Activated B cell treated with CpG ODN at 0.5 μM for 24 hours (primary cell): ENCODE measurements at regions not wholly inside any gene's neighbourhood (a gene's known extent, or its start where the extent isn't known, plus 50 kb on each side); places are given as distances from the start of the nearest gene placed in this dataset.

Experiments
- ATAC-seq: fragments of 200-7000 bp; cut with Tn5 transposase; one replicate; pipeline ENCODE4 v1.10.0; 2021; ENCODE audit warnings: low read depth, mild to moderate bottlenecking, moderate library complexity
- CTCF ChIA-PET: fragments of 350-600 bp; sonication (Branson Sonifier 250); formaldehyde crosslinking; loops from one replicate; lab custom pipeline; 2021; ENCODE audit warnings: antibody characterized with exemption; lab: Charles Lee
- POLR2A ChIA-PET: fragments of 350-600 bp; sonication (Branson Sonifier 250); formaldehyde crosslinking; loops from one replicate; lab custom pipeline; 2021; ENCODE audit warnings: antibody characterized with exemption; lab: Charles Lee
- DNase-seq: peaks from one replicate; pipeline ENCODE4 v3.0.0; 2022
- H3K27ac Mint-ChIP-seq: one replicate; pipeline ENCODE4 v1.8.0; 2020; ENCODE audit warnings: mixed read lengths
- H3K27me3 Mint-ChIP-seq: one replicate; pipeline ENCODE4 v1.8.0; 2021; ENCODE audit warnings: mixed read lengths
- H3K36me3 Mint-ChIP-seq: one replicate; pipeline ENCODE4 v1.8.0; 2021; ENCODE audit warnings: low read depth, mixed read lengths
- H3K4me1 Mint-ChIP-seq: one replicate; pipeline ENCODE4 v1.8.0; 2021; ENCODE audit warnings: mixed read lengths
- H3K4me3 Mint-ChIP-seq: one replicate; pipeline ENCODE4 v1.8.0; 2020; ENCODE audit warnings: mild to moderate bottlenecking, mixed read lengths
- H3K9me3 Mint-ChIP-seq: one replicate; pipeline ENCODE4 v1.8.0; 2020; ENCODE audit warnings: mixed read lengths
- CTCF ChIP-seq: fragments of 200-600 bp; IDR thresholded peaks from one replicate; pipeline ENCODE4 v1.8.0; 2022; ENCODE audit warnings: antibody characterized with exemption, mild to moderate bottlenecking
- intact Hi-C: fragments of 100-400 bp; cut with micrococcal nuclease; formaldehyde crosslinking; loops from one replicate; pipeline ENCODE4 v1.15.1; 2024

- CTCF ChIA-PET, result no interaction called here
- Mint-ChIP-seq H3K4me3 (no peak overlapping the region), H3K27ac (no peak overlapping the region), H3K9me3 (no peaks in the 10 kb centered on the region), H3K36me3 (no peaks in the 10 kb centered on the region), H3K27me3 (peaks cover 2% of the 10 kb centered on the region), H3K4me1 (no peaks in the 10 kb centered on the region)
- no peak for TF ChIP-seq CTCF
- ATAC-seq (no peak), DNase-seq (no peak)
- POLR2A ChIA-PET, result no interaction called here
- intact Hi-C loops, result no loop called here
Observed at GRCh38 chr3:124283652-124284023, 291.7 kb upstream of the ROPN1 start.

- TF ChIP-seq CTCF, result no peak
- Mint-ChIP-seq H3K4me1 (no peaks in the 10 kb centered on the region), H3K9me3 (no peaks in the 10 kb centered on the region), H3K27me3 (peaks cover 5% of the 10 kb centered on the region), H3K27ac (no peak overlapping the region), H3K4me3 (no peak overlapping the region), H3K36me3 (no peaks in the 10 kb centered on the region)
- intact Hi-C loops, result no loop called here
- ATAC-seq (no peak), DNase-seq (no peak)
- ChIA-PET CTCF (no interaction called here), POLR2A (no interaction called here)
Observed at GRCh38 chr3:124288996-124289395, 297.1 kb upstream of the ROPN1 start.

- Mint-ChIP-seq H3K9me3 (no peaks in the 10 kb centered on the region), H3K4me3 (no peak overlapping the region), H3K27me3 (peaks cover 5% of the 10 kb centered on the region), H3K4me1 (no peaks in the 10 kb centered on the region), H3K27ac (no peak overlapping the region), H3K36me3 (no peaks in the 10 kb centered on the region)
- no peak for DNase-seq
- TF ChIP-seq CTCF, result no peak
- intact Hi-C loops, result no loop called here
- CTCF ChIA-PET, result no interaction called here
- POLR2A ChIA-PET, result no interaction called here
- ATAC-seq, result no peak
Observed at GRCh38 chr3:124291008-124291407, 299.1 kb upstream of the ROPN1 start.

DNA sequence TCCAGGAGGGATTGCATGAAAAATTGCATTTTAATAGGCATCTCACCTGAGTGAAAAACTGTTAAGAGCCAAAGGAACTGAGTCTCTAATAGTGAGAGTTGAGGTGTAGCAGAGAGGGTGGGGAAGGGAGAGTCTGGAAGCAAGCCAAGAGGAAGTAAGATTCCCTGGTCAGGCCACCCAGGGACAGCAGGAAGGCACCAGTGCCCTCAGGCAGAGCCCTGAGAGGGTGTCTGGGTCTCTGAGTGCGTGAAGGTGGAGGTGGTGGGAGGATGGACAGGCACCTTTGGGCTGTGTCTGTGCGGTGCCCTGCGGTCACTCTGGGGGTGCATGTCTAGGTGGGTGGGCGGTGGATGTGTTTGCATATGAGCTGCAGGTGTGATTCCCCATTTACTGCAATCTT lies 300.4 kb upstream of the ROPN1 start:
- no peaks in the 10 kb centered on the region for H3K36me3 Mint-ChIP-seq
- ChIA-PET CTCF (no interaction called here), POLR2A (no interaction called here)
- peaks cover 12% of the 10 kb centered on the region for H3K27me3 Mint-ChIP-seq
- H3K27ac Mint-ChIP-seq, result no peak overlapping the region
- ATAC-seq, result no peak
- no peaks in the 10 kb centered on the region for H3K4me1 Mint-ChIP-seq
- no peak for DNase-seq
- no peak overlapping the region for H3K4me3 Mint-ChIP-seq
- intact Hi-C loops, result no loop called here
- H3K9me3 Mint-ChIP-seq, result no peaks in the 10 kb centered on the region
- no peak for TF ChIP-seq CTCF

- no peaks in the 10 kb centered on the region for H3K9me3 Mint-ChIP-seq
- no peak for DNase-seq
- no peaks in the 10 kb centered on the region for H3K36me3 Mint-ChIP-seq
- ChIA-PET CTCF (no interaction called here), POLR2A (no interaction called here)
- H3K27ac Mint-ChIP-seq, result no peak overlapping the region
- ATAC-seq, result no peak
- H3K4me1 Mint-ChIP-seq, result no peaks in the 10 kb centered on the region
- no peak for TF ChIP-seq CTCF
- intact Hi-C loops, result no loop called here
- H3K4me3 Mint-ChIP-seq, result no peak overlapping the region
- H3K27me3 Mint-ChIP-seq, result peaks cover 13% of the 10 kb centered on the region
Observed at GRCh38 chr3:124293584-124293983, 301.7 kb upstream of the ROPN1 start.
